Right lobe of liver (tissue), 4 donors: ENCODE measurements at regions not wholly inside any gene's neighbourhood (a gene's known extent, or its start where the extent isn't known, plus 50 kb on each side); places are given as distances from the start of the nearest gene placed in this dataset.

ENCODE experiments used
- CTCF ChIP-seq, 4 donors: fragments of 200-600 bp in 3 of 4; fragments of 450-650 bp in 1 of 4; IDR thresholded peaks; one replicate each; pipeline versions ENCODE4 v1.5.1 to v1.8.0; 2016 to 2022; ENCODE audit warnings: antibody characterized with exemption in 4 of 4, mild to moderate bottlenecking in 2 of 4
- POLR2A ChIP-seq: fragments of 450-650 bp; IDR thresholded peaks from one replicate; pipeline ENCODE4 v1.6.1; 2017; ENCODE audit warnings: antibody characterized with exemption, mild to moderate bottlenecking
- donor health status: DM: no; HTN: no; CAD: no.
- donor health status: DM: no; HTN: no; CAD: no.
- donor health status: DM: no; HTN: yes; CAD: no.

GRCh38 chr11:98740321-98740720, 280.4 kb upstream of the CNTN5 start:
- no peak for TF ChIP-seq CTCF (IDR thresholded peaks at IDR 0.05)
- TF ChIP-seq POLR2A, result no peak
